SK-N-SH (cell line): ENCODE measurements at regions not wholly inside any gene's neighbourhood (a gene's known extent, or its start where the extent isn't known, plus 50 kb on each side); places are given as distances from the start of the nearest gene placed in this dataset.

Experiments used
- CTCF ChIP-seq: fragments of 200-600 bp; sonication (generic); IDR thresholded peaks from 2 replicates; pipeline ENCODE4 v1.6.1; 2017; ENCODE audit warnings: antibody characterized with exemption, mild to moderate bottlenecking, moderate library complexity
- ELF1 ChIP-seq: IDR thresholded peaks from 2 replicates; pipeline ENCODE4 v1.4.0; 2012
- EP300 ChIP-seq, 2 experiments: IDR thresholded peaks; 2 replicates each; pipeline versions ENCODE4 v1.4.0 to v1.6.1; 2012; ENCODE audit warnings: borderline replicate concordance in 1 of 2, low read depth in 1 of 2, low read length in 1 of 2
- MXI1 ChIP-seq: IDR thresholded peaks from 2 replicates; pipeline ENCODE4 v1.6.1; 2012; ENCODE audit warnings: mild to moderate bottlenecking, low read depth, low read length, improper control_type of control experiment
- RCOR1 ChIP-seq: fragments of 150-350 bp; IDR thresholded peaks from 2 replicates; pipeline ENCODE4 v1.6.1; 2017; ENCODE audit warnings: antibody characterized with exemption, low read length
- REST ChIP-seq: IDR thresholded peaks from 2 replicates; pipeline ENCODE4 v1.6.1; 2012; ENCODE audit warnings: mild to moderate bottlenecking, low read depth, low read length, moderate library complexity
- RFX5 ChIP-seq: IDR thresholded peaks from 2 replicates; pipeline ENCODE4 v1.6.1; 2012; ENCODE audit warnings: mild to moderate bottlenecking, improper control_type of control experiment, low read length
- RXRA ChIP-seq: IDR thresholded peaks from 2 replicates; pipeline ENCODE4 v1.4.0; 2012; ENCODE audit warnings: low read depth, mild to moderate bottlenecking, borderline replicate concordance
- SMC3 ChIP-seq: IDR thresholded peaks from 2 replicates; pipeline ENCODE4 v1.6.1; 2012; ENCODE audit warnings: low read depth, low read length, improper control_type of control experiment
- TAF1 ChIP-seq: IDR thresholded peaks from 2 replicates; pipeline ENCODE4 v1.6.1; 2012; ENCODE audit warnings: low read depth, mild to moderate bottlenecking, low read length, moderate library complexity, borderline replicate concordance
- TCF12 ChIP-seq: IDR thresholded peaks from 2 replicates; pipeline ENCODE4 v1.4.0; 2012
- USF1 ChIP-seq: IDR thresholded peaks from 2 replicates; pipeline ENCODE4 v1.4.0; 2012; ENCODE audit warnings: low read depth, borderline replicate concordance
- YY1 ChIP-seq: IDR thresholded peaks from 2 replicates; pipeline ENCODE4 v1.4.0; 2012; ENCODE audit warnings: low read depth, mild to moderate bottlenecking

GRCh38 chr2:53583583-53583982 is 184.0 kb upstream of the CHAC2 start:
- TF ChIP-seq CTCF = no peak
- no peak for TF ChIP-seq YY1
- no peak for TF ChIP-seq RXRA
- no peak for TF ChIP-seq EP300 (IDR thresholded peaks at IDR 0.05; ENCODE audit: borderline replicate concordance in 1 of 2, low read depth in 1 of 2, low read length in 1 of 2)
- TF ChIP-seq TAF1 = no peak
- TF ChIP-seq RFX5 = no peak
- no peak for TF ChIP-seq REST
- no peak for TF ChIP-seq USF1
- TF ChIP-seq ELF1 = no peak
- TF ChIP-seq MXI1 = no peak
- no peak for TF ChIP-seq RCOR1
- no peak for TF ChIP-seq SMC3
- no peak for TF ChIP-seq TCF12
